H1 (cell line): ENCODE measurements at regions not wholly inside any gene's neighbourhood (a gene's known extent, or its start where the extent isn't known, plus 50 kb on each side); places are given as distances from the start of the nearest gene placed in this dataset.

ENCODE experiments used
- CTCF ChIA-PET: fragments of 300-600 bp; sonication (Branson Sonifier 250); formaldehyde crosslinking; loops from one replicate; lab custom pipeline; 2021; ENCODE audit not compliant: partially characterized antibody; lab: Charles Lee
- POLR2A ChIA-PET: fragments of 300-600 bp; sonication (Branson Sonifier 250); formaldehyde crosslinking; loops from one replicate; lab custom pipeline; 2021; ENCODE audit warnings: inconsistent platforms; ENCODE audit not compliant: partially characterized antibody; lab: Charles Lee
- DNase-seq, 2 experiments: peaks; one replicate each; pipeline versions ENCODE4 v3.0.0 to v3.0.0-alpha.2; 2010 to 2022; ENCODE audit warnings: low spot score in 2 of 2, low read depth in 1 of 2, mixed read lengths in 1 of 2
- FAIRE-seq: peaks from 2 replicates; lab custom pipeline; 2011; peaks lifted over from hg19 to GRCh38; lab: Jason Lieb, UNC
- H2AFZ ChIP-seq: 2 replicates; pipeline ENCODE4 v1.8.1; 2012; ENCODE audit warnings: low read length, inconsistent platforms
- H2AK5ac ChIP-seq: 2 replicates; pipeline ENCODE4 v1.6.1; 2013; ENCODE audit warnings: low read depth, low read length
- H2BK120ac ChIP-seq: replicated peaks from 2 replicates; pipeline ENCODE3; 2013; ENCODE audit warnings: low read depth, low read length, inconsistent platforms
- H2BK12ac ChIP-seq: 2 replicates; pipeline ENCODE4 v1.6.1; 2013; ENCODE audit warnings: low read depth, low read length
- H2BK15ac ChIP-seq: 2 replicates; pipeline ENCODE4 v1.6.1; 2013; ENCODE audit warnings: low read length
- H2BK20ac ChIP-seq: 2 replicates; pipeline ENCODE4 v1.6.1; 2013; ENCODE audit warnings: low read length
- H2BK5ac ChIP-seq: 2 replicates; pipeline ENCODE4 v1.6.1; 2013; ENCODE audit warnings: low read depth, low read length
- H3K14ac ChIP-seq: 2 replicates; pipeline ENCODE4 v1.6.1; 2013; ENCODE audit warnings: inconsistent platforms; ENCODE audit not compliant: insufficient read length
- H3K18ac ChIP-seq: 2 replicates; pipeline ENCODE4 v1.6.1; 2013; ENCODE audit warnings: low read length; ENCODE audit errors: extremely low read depth
- H3K23ac ChIP-seq: 2 replicates; pipeline ENCODE4 v1.6.1; 2013; ENCODE audit warnings: inconsistent platforms; ENCODE audit not compliant: insufficient read length
- H3K23me2 ChIP-seq: 2 replicates; pipeline ENCODE4 v1.6.1; 2013; ENCODE audit warnings: low read depth, low read length
- H3K27ac ChIP-seq: 2 replicates; pipeline ENCODE4 v1.6.1; 2011; ENCODE audit warnings: low read depth, low read length, inconsistent platforms
- H3K27me3 ChIP-seq, 4 experiments: replicated peaks in 1 of 4; 1 replicate in 1 of 4; 2 replicates in 3 of 4; pipeline versions ENCODE4 v1.6.1 to v1.8.1; 2011 to 2013; ENCODE audit warnings: low read length in 3 of 4, mild to moderate bottlenecking in 3 of 4, inconsistent platforms in 2 of 4, mixed read lengths in 2 of 4, moderate library complexity in 1 of 4; ENCODE audit not compliant: control insufficient read depth in 3 of 4, insufficient read depth in 3 of 4; ENCODE audit errors: extremely low read depth in 1 of 4
- H3K36me3 ChIP-seq, 4 experiments: 2 replicates each; pipeline versions ENCODE4 v1.6.1 to v1.8.1; 2011 to 2013; ENCODE audit warnings: mild to moderate bottlenecking in 4 of 4, low read length in 3 of 4, moderate library complexity in 2 of 4, control low read depth in 1 of 4, inconsistent platforms in 1 of 4; ENCODE audit not compliant: insufficient read depth in 4 of 4, control insufficient read depth in 2 of 4
- H3K4ac ChIP-seq: replicated peaks from 2 replicates; pipeline ENCODE3; 2013; ENCODE audit warnings: low read length, low read depth, mixed read lengths, inconsistent platforms; ENCODE audit not compliant: insufficient read length
- H3K4me1 ChIP-seq, 4 experiments: replicated peaks in 1 of 4; 1 replicate in 1 of 4; 2 replicates in 3 of 4; pipeline versions ENCODE4 v1.6.1 to v1.8.1; 2011 to 2013; ENCODE audit warnings: low read length in 3 of 4, inconsistent platforms in 2 of 4, mixed read lengths in 1 of 4; ENCODE audit not compliant: insufficient read depth in 4 of 4, control insufficient read depth in 3 of 4
- H3K4me2 ChIP-seq, 2 experiments: 2 replicates each; pipeline versions ENCODE4 v1.6.1 to v1.8.1; 2011 to 2013; ENCODE audit warnings: low read depth in 2 of 2, low read length in 2 of 2, control low read depth in 1 of 2, inconsistent platforms in 1 of 2, mild to moderate bottlenecking in 1 of 2; ENCODE audit not compliant: insufficient read depth in 1 of 2
- H3K4me3 ChIP-seq, 4 experiments: fragments of 200-600, 300-600 bp in 1 of 4; sonication (generic), shearing (Covaris generic), sonication (Bioruptor Twin) in 1 of 4; 2 replicates each; pipeline versions ENCODE4 v1.5.1 to v1.8.1; 2011 to 2016; ENCODE audit warnings: low read length in 4 of 4, low read depth in 3 of 4, control low read depth in 2 of 4, inconsistent platforms in 2 of 4, mild to moderate bottlenecking in 2 of 4, mixed read lengths in 1 of 4, moderate library complexity in 1 of 4; ENCODE audit not compliant: insufficient read depth in 2 of 4; ENCODE audit errors: extremely low read depth in 1 of 4
- H3K56ac ChIP-seq: replicated peaks from 2 replicates; pipeline ENCODE3; 2013; ENCODE audit warnings: low read depth, mild to moderate bottlenecking, mixed read lengths, low read length, inconsistent platforms; ENCODE audit not compliant: insufficient read length
- H3K79me1 ChIP-seq: 2 replicates; pipeline ENCODE4 v1.6.1; 2013; ENCODE audit warnings: low read depth, low read length, control low read depth
- H3K79me2 ChIP-seq, 2 experiments: 2 replicates each; pipeline versions ENCODE4 v1.6.1 to v1.8.1; 2012 to 2013; ENCODE audit warnings: low read length in 2 of 2, mild to moderate bottlenecking in 2 of 2, inconsistent platforms in 1 of 2; ENCODE audit not compliant: insufficient read depth in 2 of 2, control insufficient read depth in 1 of 2
- H3K9ac ChIP-seq, 4 experiments: replicated peaks in 1 of 4; 1 replicate in 1 of 4; 2 replicates in 3 of 4; pipeline versions ENCODE4 v1.6.1 to v1.8.1; 2011 to 2013; ENCODE audit warnings: low read depth in 3 of 4, low read length in 3 of 4, control low read depth in 2 of 4, mild to moderate bottlenecking in 2 of 4, moderate library complexity in 2 of 4, inconsistent platforms in 1 of 4; ENCODE audit errors: extremely low read depth in 1 of 4
- H3K9me3 ChIP-seq, 2 experiments: 2 replicates each; pipeline versions ENCODE4 v1.6.1 to v1.8.1; 2012 to 2013; ENCODE audit warnings: mild to moderate bottlenecking in 2 of 2, moderate library complexity in 2 of 2, control low read depth in 1 of 2, inconsistent platforms in 1 of 2, low read depth in 1 of 2, low read length in 1 of 2, mixed read lengths in 1 of 2; ENCODE audit not compliant: insufficient read depth in 2 of 2
- H4K20me1 ChIP-seq, 2 experiments: replicated peaks in 1 of 2; 2 replicates each; pipeline versions ENCODE3 to v1.8.1; 2011 to 2013; ENCODE audit warnings: inconsistent platforms in 2 of 2, low read length in 2 of 2, mild to moderate bottlenecking in 1 of 2; ENCODE audit not compliant: insufficient read depth in 2 of 2, control insufficient read depth in 1 of 2
- H4K5ac ChIP-seq: 2 replicates; pipeline ENCODE4 v1.6.1; 2013; ENCODE audit warnings: low read length, low read depth, mixed read lengths, inconsistent platforms; ENCODE audit not compliant: insufficient read length
- H4K8ac ChIP-seq: 2 replicates; pipeline ENCODE4 v1.8.0; 2013; ENCODE audit warnings: mild to moderate bottlenecking, moderate library complexity, low read length, inconsistent platforms; ENCODE audit not compliant: insufficient read depth; ENCODE audit errors: extremely low read depth
- H4K91ac ChIP-seq: replicated peaks from 2 replicates; pipeline ENCODE3; 2013; ENCODE audit warnings: low read length, mixed read lengths, inconsistent platforms; ENCODE audit not compliant: insufficient read length
- ATF2 ChIP-seq: IDR thresholded peaks from 2 replicates; pipeline ENCODE4 v1.6.1; 2012; ENCODE audit warnings: low read length, inconsistent platforms
- BACH1 ChIP-seq: IDR thresholded peaks from 2 replicates; pipeline ENCODE4 v1.6.1; 2012; ENCODE audit warnings: low read length, improper control_type of control experiment
- BCL11A ChIP-seq, 2 experiments: IDR thresholded peaks; one replicate each; pipeline ENCODE4 v1.6.1; 2011; ENCODE audit warnings: low read depth in 2 of 2, low read length in 2 of 2, mild to moderate bottlenecking in 2 of 2
- CEBPB ChIP-seq: IDR thresholded peaks from 2 replicates; pipeline ENCODE4 v1.6.1; 2012; ENCODE audit warnings: low read depth, low read length
- EGR1 ChIP-seq: IDR thresholded peaks from 2 replicates; pipeline ENCODE4 v1.6.1; 2011; ENCODE audit warnings: low read depth, low read length, borderline replicate concordance
- FOSL1 ChIP-seq: IDR thresholded peaks from 2 replicates; pipeline ENCODE4 v1.6.1; 2011; ENCODE audit warnings: mild to moderate bottlenecking, low read depth, low read length, moderate library complexity; ENCODE audit not compliant: insufficient read depth
- HDAC2 ChIP-seq, 2 experiments: fragments of 300-600 bp in 1 of 2; sonication (generic) in 1 of 2; IDR thresholded peaks; 2 replicates each; pipeline ENCODE4 v1.6.1; 2011 to 2012; ENCODE audit warnings: low read depth in 2 of 2, low read length in 2 of 2, mild to moderate bottlenecking in 2 of 2, moderate library complexity in 2 of 2, borderline replicate concordance in 1 of 2, inconsistent platforms in 1 of 2
- JUN ChIP-seq: IDR thresholded peaks from 2 replicates; pipeline ENCODE4 v1.6.1; 2011; ENCODE audit warnings: low read depth, mild to moderate bottlenecking, improper control_type of control experiment, low read length
- JUND ChIP-seq: IDR thresholded peaks from 2 replicates; pipeline ENCODE4 v1.6.1; 2011; ENCODE audit warnings: mild to moderate bottlenecking, improper control_type of control experiment, low read length
- MAX ChIP-seq: IDR thresholded peaks from 2 replicates; pipeline ENCODE4 v1.6.1; 2012; ENCODE audit warnings: inconsistent platforms
- POU5F1 ChIP-seq: IDR thresholded peaks from 2 replicates; pipeline ENCODE4 v1.6.1; 2011; ENCODE audit warnings: low read depth, mild to moderate bottlenecking, low read length, moderate library complexity
- SAP30 ChIP-seq: fragments of 300-600 bp; sonication (generic); IDR thresholded peaks from 2 replicates; pipeline ENCODE4 v1.7.1; 2012; ENCODE audit warnings: low read length, moderate library complexity, mild to moderate bottlenecking, inconsistent platforms; ENCODE audit not compliant: insufficient read depth, insufficient replicate concordance
- SP1 ChIP-seq: IDR thresholded peaks from 2 replicates; pipeline ENCODE4 v1.6.1; 2011; ENCODE audit warnings: low read depth, low read length
- SUZ12 ChIP-seq: fragments of 200-600 bp; sonication (generic); IDR thresholded peaks from 2 replicates; pipeline ENCODE4 v1.6.1; 2012; ENCODE audit warnings: mild to moderate bottlenecking, inconsistent platforms, low read length, moderate library complexity, mixed read lengths
- ZNF274 ChIP-seq: IDR thresholded peaks from 2 replicates; pipeline ENCODE4 v1.7.0; 2012; ENCODE audit warnings: low read length, borderline replicate concordance; ENCODE audit errors: extremely low read depth

DNA sequence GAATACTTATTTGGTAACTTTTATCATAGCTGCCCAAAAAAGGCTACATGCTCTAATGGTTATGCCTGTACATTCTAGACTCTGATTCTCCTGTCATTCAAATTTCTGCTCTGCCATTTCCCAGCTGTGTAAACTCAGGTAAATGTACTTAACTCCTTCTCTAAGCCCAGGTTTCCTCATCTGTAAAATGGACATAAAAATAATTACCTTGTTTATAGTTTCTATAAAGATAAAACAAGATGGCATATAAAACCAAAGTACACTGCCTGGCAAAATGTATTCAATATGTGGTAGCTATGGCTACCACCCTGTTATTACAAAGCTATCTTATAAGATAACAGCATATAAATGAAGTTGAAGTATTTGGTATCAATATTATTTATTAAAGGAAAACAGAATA, 158.8 kb downstream of the PPARGC1A start:
- H3K9me3 ChIP-seq = no peaks in the 10 kb centered on the region
- no peaks in the 10 kb centered on the region for H3K79me1 ChIP-seq
- no peak overlapping the region for H2AK5ac ChIP-seq
- no peak overlapping the region for H3K27ac ChIP-seq
- ChIA-PET CTCF (interaction anchor here (1.0 to 1.1 kb wide), 2 partner anchors 14 to 26 kb away, joined by 3 to 5 read pairs; no protein-coding TSS in a partner anchor), POLR2A (no interaction called here)
- no peak overlapping the region for H4K8ac ChIP-seq
- H2BK120ac ChIP-seq = no peak overlapping the region
- no peak overlapping the region for H2BK20ac ChIP-seq
- no peak overlapping the region for H3K18ac ChIP-seq
- H3K4me2 ChIP-seq = no peak overlapping the region
- H3K14ac ChIP-seq = no peak overlapping the region
- no peak overlapping the region for H4K91ac ChIP-seq
- no peak overlapping the region for H3K4ac ChIP-seq
- H3K9ac ChIP-seq = no peak overlapping the region
- H3K79me2 ChIP-seq = no peaks in the 10 kb centered on the region
- no peak overlapping the region for H2BK5ac ChIP-seq
- H3K4me3 ChIP-seq = no peak overlapping the region
- no peaks in the 10 kb centered on the region for H3K4me1 ChIP-seq
- FAIRE-seq (no peak), DNase-seq (no peak)
- no peak overlapping the region for H2AFZ ChIP-seq
- H4K5ac ChIP-seq = no peak overlapping the region
- H3K36me3 ChIP-seq = no peaks in the 10 kb centered on the region
- H3K23ac ChIP-seq = no peak overlapping the region
- H3K23me2 ChIP-seq = no peaks in the 10 kb centered on the region
- H2BK12ac ChIP-seq = no peak overlapping the region
- H3K56ac ChIP-seq = no peak overlapping the region
- no peaks in the 10 kb centered on the region for H4K20me1 ChIP-seq
- H2BK15ac ChIP-seq = no peak overlapping the region
- no peaks in the 10 kb centered on the region for H3K27me3 ChIP-seq
- TF ChIP-seq SP1 (no peak), JUND (no peak), ATF2 (no peak), HDAC2 (IDR thresholded peaks at IDR 0.05; ENCODE audit: borderline replicate concordance in 1 of 2, low read depth in 2 of 2, low read length in 2 of 2) (no peak), MAX (no peak), SUZ12 (no peak), SAP30 (no peak), CEBPB (no peak), BCL11A (IDR thresholded peaks at IDR 0.05; ENCODE audit: low read depth in 2 of 2, low read length in 2 of 2) (no peak), FOSL1 (no peak), POU5F1 (no peak), BACH1 (no peak), EGR1 (no peak), JUN (no peak), ZNF274 (no peak)
